IMR-90 (cell line): ENCODE measurements at regions not wholly inside any gene's neighbourhood (a gene's known extent, or its start where the extent isn't known, plus 50 kb on each side); places are given as distances from the start of the nearest gene placed in this dataset.
"Not testable (repeated sequence)": the region's sequence is repeated elsewhere in the genome, so short reads cannot be mapped to it uniquely, and the experiment has no call there.

Source experiments
- ATAC-seq: fragments of 200-7000 bp; cut with Tn5 transposase; 2 replicates; pipeline ENCODE4 v1.9.1; 2020; ENCODE audit warnings: low read depth, mild to moderate bottlenecking, moderate library complexity
- BruUV-seq: library from RNA; stranded (reverse); fragments of 400-500 nt; replicated peaks from 2 replicates; lab custom pipeline; 2021; lab: Mats Ljungman, UMichigan
- CTCF ChIA-PET: fragments of 300-600 bp; formaldehyde crosslinking; extraction: SDS; loops from one replicate; lab custom pipeline; 2021; ENCODE audit warnings: antibody characterized with exemption; lab: Yijun Ruan, JAX
- POLR2A ChIA-PET: fragments of 300-600 bp; sonication (Branson Sonifier 250); formaldehyde crosslinking; loops from one replicate; lab custom pipeline; 2022; ENCODE audit warnings: antibody characterized with exemption; ENCODE audit not compliant: unreplicated experiment; lab: Charles Lee
- DNase-seq: peaks from one replicate; pipeline ENCODE4 v3.0.0; 2013
- H2AFZ ChIP-seq: replicated peaks from 2 replicates; pipeline ENCODE3; 2013; ENCODE audit warnings: low read length, mild to moderate bottlenecking; ENCODE audit not compliant: poor library complexity
- H2AK5ac ChIP-seq: 2 replicates; pipeline ENCODE4 v1.6.1; 2013; ENCODE audit warnings: low read depth, low read length, inconsistent platforms
- H2AK9ac ChIP-seq: replicated peaks from 2 replicates; pipeline ENCODE3; 2013; ENCODE audit warnings: mild to moderate bottlenecking, low read depth, low read length, moderate library complexity; ENCODE audit not compliant: poor library complexity
- H2BK120ac ChIP-seq: 2 replicates; pipeline ENCODE4 v1.6.1; 2013; ENCODE audit warnings: low read depth, low read length, inconsistent platforms
- H2BK15ac ChIP-seq: 3 replicates; pipeline ENCODE4 v1.6.1; 2013; ENCODE audit warnings: low read depth, low read length, inconsistent platforms
- H2BK20ac ChIP-seq: 2 replicates; pipeline ENCODE4 v1.6.1; 2013; ENCODE audit warnings: low read depth, mild to moderate bottlenecking, inconsistent platforms, low read length, moderate library complexity
- H2BK5ac ChIP-seq: 2 replicates; pipeline ENCODE4 v1.6.1; 2013; ENCODE audit warnings: mild to moderate bottlenecking, low read depth, low read length, inconsistent platforms; ENCODE audit not compliant: poor library complexity, severe bottlenecking
- H3K14ac ChIP-seq: replicated peaks from 2 replicates; pipeline ENCODE4 v1.6.1; 2013; ENCODE audit warnings: low read depth, low read length, inconsistent platforms
- H3K18ac ChIP-seq: 2 replicates; pipeline ENCODE4 v1.6.1; 2013; ENCODE audit warnings: low read depth, low read length, control low read depth
- H3K23ac ChIP-seq: 2 replicates; pipeline ENCODE4 v1.6.1; 2013; ENCODE audit warnings: low read depth, low read length, inconsistent platforms
- H3K27ac ChIP-seq: 2 replicates; pipeline ENCODE4 v1.5.1; 2013; ENCODE audit warnings: mild to moderate bottlenecking, control low read depth, low read length; ENCODE audit not compliant: insufficient read depth
- H3K27me3 ChIP-seq: 2 replicates; pipeline ENCODE4 v1.6.1; 2013; ENCODE audit warnings: low read length; ENCODE audit not compliant: control insufficient read depth, insufficient read depth
- H3K36me3 ChIP-seq: 2 replicates; pipeline ENCODE4 v1.6.1; 2013; ENCODE audit warnings: low read length, mixed read lengths; ENCODE audit not compliant: control insufficient read depth, insufficient read depth
- H3K4ac ChIP-seq: 2 replicates; pipeline ENCODE4 v1.6.1; 2013; ENCODE audit warnings: low read depth, low read length, inconsistent platforms
- H3K4me1 ChIP-seq: 2 replicates; pipeline ENCODE4 v1.6.1; 2013; ENCODE audit warnings: low read length, mixed read lengths; ENCODE audit not compliant: control insufficient read depth, insufficient read depth
- H3K4me2 ChIP-seq: 2 replicates; pipeline ENCODE4 v1.6.1; 2013; ENCODE audit warnings: low read depth, mild to moderate bottlenecking, control low read depth, low read length, moderate library complexity
- H3K4me3 ChIP-seq: 2 replicates; pipeline ENCODE4 v1.5.1; 2013; ENCODE audit warnings: low read depth, mild to moderate bottlenecking, control low read depth, low read length, moderate library complexity; ENCODE audit not compliant: insufficient read depth
- H3K56ac ChIP-seq: 2 replicates; pipeline ENCODE4 v1.6.1; 2013; ENCODE audit warnings: low read length, inconsistent platforms; ENCODE audit not compliant: insufficient read depth; ENCODE audit errors: extremely low read depth
- H3K79me1 ChIP-seq, 2 experiments: 2 replicates each; pipeline ENCODE4 v1.6.1; 2013; ENCODE audit warnings: low read length in 2 of 2, inconsistent platforms in 1 of 2, low read depth in 1 of 2
- H3K9ac ChIP-seq: 2 replicates; pipeline ENCODE4 v1.6.1; 2013; ENCODE audit warnings: low read depth, low read length, control low read depth
- H3K9me1 ChIP-seq: 2 replicates; pipeline ENCODE4 v1.6.1; 2013; ENCODE audit warnings: low read length, inconsistent platforms; ENCODE audit not compliant: insufficient read depth
- H3K9me3 ChIP-seq: 2 replicates; pipeline ENCODE4 v1.6.1; 2013; ENCODE audit warnings: low read length; ENCODE audit not compliant: control insufficient read depth, insufficient read depth
- H4K20me1 ChIP-seq: 2 replicates; pipeline ENCODE4 v1.6.1; 2013; ENCODE audit warnings: low read length, inconsistent platforms; ENCODE audit not compliant: insufficient read depth
- H4K5ac ChIP-seq: 2 replicates; pipeline ENCODE4 v1.6.1; 2013; ENCODE audit warnings: mild to moderate bottlenecking, low read depth, low read length, control low read depth
- H4K8ac ChIP-seq, 2 experiments: 2 replicates each; pipeline ENCODE4 v1.6.1; 2013; ENCODE audit warnings: low read depth in 2 of 2, low read length in 2 of 2, control low read depth in 1 of 2, inconsistent platforms in 1 of 2
- H4K91ac ChIP-seq: 2 replicates; pipeline ENCODE4 v1.6.1; 2013; ENCODE audit warnings: low read depth, low read length, inconsistent platforms; ENCODE audit not compliant: insufficient read depth
- WGBS, 2 experiments: methylation state at CpG; one replicate each; pipeline versions ENCODE4 v1.1.5 to v1.1.7; 2013; ENCODE audit warnings: missing lambda C conversion rate in 2 of 2; ENCODE audit not compliant: insufficient read length in 1 of 2; ENCODE audit errors: extremely low coverage in 2 of 2; 5-methylcytosine and 5-hydroxymethylcytosine counted together
- dilution Hi-C: fragments of 300-500 bp; cut with HindIII; formaldehyde crosslinking; loops from one replicate; pipeline ENCODE4 v1.14.3; 2018; ENCODE audit warnings: low sequenced_read_pairs; ENCODE audit not compliant: unreplicated experiment
- in situ Hi-C: fragments of 300-500 bp; cut with MboI; formaldehyde crosslinking; loops from 3 replicates; pipeline ENCODE4 v1.14.3; 2019; ENCODE audit warnings: low sequenced_read_pairs, inconsistent platforms, mixed read lengths
- intact Hi-C: fragments of 100-400 bp; cut with micrococcal nuclease; formaldehyde crosslinking; loops from 2 replicates; pipeline ENCODE4 v1.10.0; 2022

DNA sequence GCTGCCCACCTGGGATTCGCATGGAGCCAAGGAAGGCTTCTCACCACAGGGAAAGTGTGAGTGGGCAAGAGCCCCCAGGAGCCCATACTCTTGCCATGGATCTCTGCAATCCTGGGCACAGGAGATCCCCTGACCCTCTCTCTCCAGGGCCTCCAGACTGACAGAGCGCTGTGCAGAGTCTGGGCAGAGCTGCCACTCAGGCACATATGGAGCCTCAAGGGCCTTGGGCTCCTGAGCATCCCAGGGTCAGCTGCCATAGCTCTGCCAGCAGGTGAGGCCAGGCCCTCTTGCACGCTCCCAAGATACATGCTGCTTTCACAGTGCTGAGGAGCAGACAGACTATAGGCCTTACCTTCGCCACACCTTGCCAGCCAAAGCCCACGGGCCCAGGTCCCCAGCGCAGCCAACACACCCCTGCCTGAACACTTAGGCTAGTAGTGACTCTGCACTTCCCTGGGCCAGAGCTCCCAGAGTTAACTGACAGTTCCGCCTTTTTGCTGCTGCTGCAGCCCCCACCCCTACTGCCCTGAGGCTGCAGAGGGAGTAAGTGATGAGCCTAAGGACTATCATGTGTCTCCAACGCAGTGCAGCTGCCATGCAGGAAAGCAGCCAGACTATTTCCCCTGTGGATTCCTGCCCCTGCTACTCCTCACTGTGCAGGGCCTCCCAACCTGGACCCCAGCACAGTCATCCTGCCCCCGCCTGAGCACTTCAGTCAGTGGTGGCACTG is 323.2 kb downstream of the SPATA31A1 start:
- BruUV-seq, H3K4me1 ChIP-seq, H3K9me3 ChIP-seq, H2AK9ac ChIP-seq, H3K27ac ChIP-seq, H3K9ac ChIP-seq, H2AFZ ChIP-seq, H3K18ac ChIP-seq, H3K9me1 ChIP-seq, CTCF ChIA-PET, H2AK5ac ChIP-seq, dilution Hi-C loops, H3K36me3 ChIP-seq, H4K91ac ChIP-seq, H2BK20ac ChIP-seq, H3K4me3 ChIP-seq, in situ Hi-C loops, H3K4me2 ChIP-seq, H3K56ac ChIP-seq, H3K27me3 ChIP-seq, H4K8ac ChIP-seq, H3K14ac ChIP-seq, H3K23ac ChIP-seq, H3K79me1 ChIP-seq, H4K5ac ChIP-seq, H2BK120ac ChIP-seq, H2BK5ac ChIP-seq, H3K4ac ChIP-seq, POLR2A ChIA-PET, intact Hi-C loops, H2BK15ac ChIP-seq, H4K20me1 ChIP-seq, DNase-seq: not testable (repeated sequence)
- peak; percentile 60 for ATAC-seq
- WGBS, 2 experiments = no CpG with 5 or more reads among the region's 9 CpGs

- H4K5ac ChIP-seq, H4K91ac ChIP-seq, H2BK15ac ChIP-seq, H3K23ac ChIP-seq, H3K4me2 ChIP-seq, H3K14ac ChIP-seq, H3K36me3 ChIP-seq, H3K56ac ChIP-seq, H2BK5ac ChIP-seq, H2AFZ ChIP-seq, H3K9ac ChIP-seq, ATAC-seq, H3K79me1 ChIP-seq, H3K27me3 ChIP-seq, BruUV-seq, POLR2A ChIA-PET, H2BK20ac ChIP-seq, H2BK120ac ChIP-seq, H4K8ac ChIP-seq, H2AK9ac ChIP-seq, dilution Hi-C loops, in situ Hi-C loops, H3K4ac ChIP-seq, H3K27ac ChIP-seq, H3K9me3 ChIP-seq, H2AK5ac ChIP-seq, H3K4me3 ChIP-seq, DNase-seq, CTCF ChIA-PET, H3K18ac ChIP-seq, H4K20me1 ChIP-seq, H3K9me1 ChIP-seq, intact Hi-C loops, H3K4me1 ChIP-seq: not testable (repeated sequence)
- no CpG with 5 or more reads among the region's 6 CpGs for WGBS, 2 experiments
These were observed 325.4 kb downstream of the SPATA31A1 start for GRCh38 chr9:39680694-39681401.
